Activated CD8-positive, alpha-beta T cell treated with anti-CD3 and anti-CD28 coated beads for 36 hours (primary cell): ENCODE measurements at regions not wholly inside any gene's neighbourhood (a gene's known extent, or its start where the extent isn't known, plus 50 kb on each side); places are given as distances from the start of the nearest gene placed in this dataset.

ENCODE experiments used
- ATAC-seq: fragments of 200-7000 bp; cut with Tn5 transposase; one replicate; pipeline ENCODE4 v1.10.0; 2021; ENCODE audit warnings: mild to moderate bottlenecking, moderate library complexity
- CTCF ChIA-PET: fragments of 350-600 bp; sonication (Branson Sonifier 250); formaldehyde crosslinking; loops from one replicate; lab custom pipeline; 2021; ENCODE audit warnings: antibody characterized with exemption; lab: Charles Lee
- POLR2A ChIA-PET: fragments of 350-600 bp; sonication (Branson Sonifier 250); formaldehyde crosslinking; loops from one replicate; lab custom pipeline; 2021; ENCODE audit warnings: antibody characterized with exemption; lab: Charles Lee
- DNase-seq: peaks from one replicate; pipeline ENCODE4 v3.0.0-alpha.2; 2020
- H3K27ac Mint-ChIP-seq: one replicate; pipeline ENCODE4 v1.8.0; 2021; ENCODE audit warnings: mild to moderate bottlenecking, mixed read lengths
- H3K27me3 Mint-ChIP-seq: one replicate; pipeline ENCODE4 v1.8.0; 2021; ENCODE audit warnings: mixed read lengths
- H3K36me3 Mint-ChIP-seq: one replicate; pipeline ENCODE4 v1.8.0; 2021; ENCODE audit warnings: low read depth, mixed read lengths
- H3K4me1 Mint-ChIP-seq: one replicate; pipeline ENCODE4 v1.8.0; 2021; ENCODE audit warnings: low read depth, mixed read lengths
- H3K4me3 Mint-ChIP-seq: one replicate; pipeline ENCODE4 v1.8.0; 2021; ENCODE audit warnings: mild to moderate bottlenecking, moderate library complexity, mixed read lengths
- H3K9me3 Mint-ChIP-seq: one replicate; pipeline ENCODE4 v1.8.0; 2021; ENCODE audit warnings: mixed read lengths
- intact Hi-C: fragments of 100-400 bp; cut with micrococcal nuclease; formaldehyde crosslinking; loops from one replicate; pipeline ENCODE4 v1.10.0; 2022
- TF ChIP-seq, protein P1 (sequence below): fragments of 200-600 bp; IDR thresholded peaks from one replicate; pipeline ENCODE4 v1.8.0; 2022; ENCODE audit warnings: antibody characterized with exemption, mild to moderate bottlenecking

DNA sequence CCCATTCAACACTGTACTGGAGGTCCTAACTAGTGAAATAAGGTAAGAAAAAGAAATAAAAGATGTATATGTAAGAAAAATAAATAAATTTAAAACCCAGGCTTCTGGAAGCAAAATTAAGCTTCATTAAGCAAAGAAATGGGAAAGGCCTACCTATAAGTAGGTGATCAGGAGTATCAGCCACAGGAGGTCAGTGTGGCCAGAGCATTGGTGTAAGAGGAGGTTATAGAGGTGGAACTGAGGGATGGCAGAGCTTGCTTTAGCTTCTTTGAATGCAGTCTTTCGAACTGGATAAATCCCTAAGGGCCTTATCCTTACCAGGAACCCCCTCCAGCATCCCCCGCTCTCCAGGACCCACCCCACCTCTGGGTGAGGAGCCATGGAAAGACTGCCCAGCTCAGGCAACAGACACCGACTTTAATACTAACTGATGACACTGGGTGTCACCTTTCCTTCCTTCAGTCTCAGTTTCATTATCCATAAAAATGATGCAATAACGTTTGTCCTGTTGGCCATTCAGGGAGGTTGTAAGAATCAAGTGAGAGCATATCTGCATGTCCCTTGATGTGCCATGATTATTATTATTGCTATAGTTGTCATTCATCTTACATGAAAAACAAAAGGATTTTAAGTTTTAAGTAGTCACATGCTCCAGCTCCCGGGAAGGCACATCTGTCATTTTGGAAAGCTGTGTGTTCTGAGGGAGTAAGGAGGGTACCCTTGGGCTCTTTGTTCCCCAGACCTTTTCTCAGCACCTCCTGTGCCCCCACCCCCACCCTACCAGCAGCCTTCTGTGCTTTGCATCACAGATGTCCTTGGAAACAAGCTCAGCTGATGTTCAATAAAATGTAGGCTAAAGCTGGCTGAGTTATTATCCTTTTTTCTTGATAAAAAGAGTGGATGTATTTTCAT lies 50.8 kb upstream of the CTNNA1 start:
- POLR2A ChIA-PET, result interaction anchor here (0.6 kb wide), 1 partner anchor 146 kb away, joined by 3 read pairs; no protein-coding TSS in a partner anchor
- no peak overlapping the region for H3K4me3 Mint-ChIP-seq
- no peaks in the 10 kb centered on the region for H3K4me1 Mint-ChIP-seq
- CTCF ChIA-PET, result no interaction called here
- TF ChIP-seq, protein P1, sequence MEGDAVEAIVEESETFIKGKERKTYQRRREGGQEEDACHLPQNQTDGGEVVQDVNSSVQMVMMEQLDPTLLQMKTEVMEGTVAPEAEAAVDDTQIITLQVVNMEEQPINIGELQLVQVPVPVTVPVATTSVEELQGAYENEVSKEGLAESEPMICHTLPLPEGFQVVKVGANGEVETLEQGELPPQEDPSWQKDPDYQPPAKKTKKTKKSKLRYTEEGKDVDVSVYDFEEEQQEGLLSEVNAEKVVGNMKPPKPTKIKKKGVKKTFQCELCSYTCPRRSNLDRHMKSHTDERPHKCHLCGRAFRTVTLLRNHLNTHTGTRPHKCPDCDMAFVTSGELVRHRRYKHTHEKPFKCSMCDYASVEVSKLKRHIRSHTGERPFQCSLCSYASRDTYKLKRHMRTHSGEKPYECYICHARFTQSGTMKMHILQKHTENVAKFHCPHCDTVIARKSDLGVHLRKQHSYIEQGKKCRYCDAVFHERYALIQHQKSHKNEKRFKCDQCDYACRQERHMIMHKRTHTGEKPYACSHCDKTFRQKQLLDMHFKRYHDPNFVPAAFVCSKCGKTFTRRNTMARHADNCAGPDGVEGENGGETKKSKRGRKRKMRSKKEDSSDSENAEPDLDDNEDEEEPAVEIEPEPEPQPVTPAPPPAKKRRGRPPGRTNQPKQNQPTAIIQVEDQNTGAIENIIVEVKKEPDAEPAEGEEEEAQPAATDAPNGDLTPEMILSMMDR, result no peak
- DNase-seq (no peak), ATAC-seq (no peak)
- H3K27me3 Mint-ChIP-seq, result peaks cover 44% of the 10 kb centered on the region
- H3K27ac Mint-ChIP-seq, result no peak overlapping the region
- H3K9me3 Mint-ChIP-seq, result no peaks in the 10 kb centered on the region
- no peaks in the 10 kb centered on the region for H3K36me3 Mint-ChIP-seq
- intact Hi-C loops, result no loop called here

DNA sequence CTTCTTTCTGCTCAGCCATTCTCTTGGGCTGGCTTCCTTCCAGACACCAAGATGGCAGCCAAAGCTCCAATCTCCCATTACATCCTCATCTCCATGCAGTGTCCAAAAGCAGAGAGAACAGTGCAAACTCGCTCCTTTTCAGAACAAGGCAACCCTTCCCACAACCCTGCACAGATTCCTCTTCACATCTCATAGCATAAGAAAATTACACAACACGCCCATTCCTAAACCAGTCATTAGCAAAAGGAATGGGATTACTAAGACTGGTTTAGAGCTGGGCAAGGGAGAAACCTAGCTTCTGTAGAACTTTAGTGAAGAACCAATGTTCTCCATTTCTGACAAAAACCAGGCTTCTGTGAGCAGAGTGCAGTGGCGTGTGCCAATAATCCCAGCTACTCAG lies 51.5 kb upstream of the CTNNA1 start:
- CTCF ChIA-PET, result no interaction called here
- ATAC-seq (no peak), DNase-seq (no peak)
- H3K4me3 Mint-ChIP-seq, result no peak overlapping the region
- no peaks in the 10 kb centered on the region for H3K9me3 Mint-ChIP-seq
- H3K4me1 Mint-ChIP-seq, result no peaks in the 10 kb centered on the region
- H3K36me3 Mint-ChIP-seq, result no peaks in the 10 kb centered on the region
- intact Hi-C loops, result no loop called here
- no peak overlapping the region for H3K27ac Mint-ChIP-seq
- peaks cover 42% of the 10 kb centered on the region for H3K27me3 Mint-ChIP-seq
- POLR2A ChIA-PET, result no interaction called here
- TF ChIP-seq, protein P1, result no peak

DNA sequence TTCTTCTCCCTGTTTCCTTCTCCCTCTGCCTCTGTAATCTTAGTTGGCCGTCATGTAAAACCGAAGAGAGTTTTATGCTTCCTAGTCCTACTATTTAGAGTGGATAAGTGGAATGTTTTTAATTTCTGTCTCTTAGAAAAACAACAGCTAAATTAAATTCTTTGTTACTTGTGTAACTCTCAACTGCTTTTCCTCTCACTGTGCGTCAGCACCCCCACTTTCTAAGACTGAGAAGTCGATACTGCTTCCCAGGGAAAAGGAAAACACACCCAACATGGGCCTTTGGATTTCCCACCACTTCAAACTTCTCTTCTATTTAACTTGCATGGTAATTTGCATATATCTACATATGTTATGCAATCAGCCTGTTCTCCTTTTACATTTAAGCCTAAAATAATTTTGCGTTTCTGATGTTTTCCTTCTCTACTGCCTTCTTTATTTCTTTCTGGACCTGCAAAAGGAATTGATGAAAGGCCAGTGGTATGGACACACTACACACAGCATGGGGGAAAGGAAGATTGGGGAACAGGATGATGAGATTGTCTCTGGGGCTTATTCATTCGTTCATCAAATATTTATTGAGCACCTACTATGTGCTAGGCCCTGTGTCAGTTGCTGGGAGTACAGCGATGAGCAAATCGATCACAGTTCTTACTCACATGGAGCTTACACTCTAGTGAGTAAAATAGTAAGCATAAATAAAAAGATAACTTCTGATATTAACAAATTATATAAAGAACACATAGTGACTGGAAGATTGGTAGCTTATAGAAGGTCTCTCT lies 52.5 kb upstream of the CTNNA1 start:
- Mint-ChIP-seq H3K36me3 (no peaks in the 10 kb centered on the region), H3K9me3 (no peaks in the 10 kb centered on the region), H3K4me3 (no peak overlapping the region), H3K27me3 (peaks cover 38% of the 10 kb centered on the region), H3K27ac (no peak overlapping the region), H3K4me1 (no peaks in the 10 kb centered on the region)
- DNase-seq (no peak), ATAC-seq (no peak)
- ChIA-PET POLR2A (no interaction called here), CTCF (no interaction called here)
- intact Hi-C loops, result no loop called here
- TF ChIP-seq, protein P1, result no peak

DNA sequence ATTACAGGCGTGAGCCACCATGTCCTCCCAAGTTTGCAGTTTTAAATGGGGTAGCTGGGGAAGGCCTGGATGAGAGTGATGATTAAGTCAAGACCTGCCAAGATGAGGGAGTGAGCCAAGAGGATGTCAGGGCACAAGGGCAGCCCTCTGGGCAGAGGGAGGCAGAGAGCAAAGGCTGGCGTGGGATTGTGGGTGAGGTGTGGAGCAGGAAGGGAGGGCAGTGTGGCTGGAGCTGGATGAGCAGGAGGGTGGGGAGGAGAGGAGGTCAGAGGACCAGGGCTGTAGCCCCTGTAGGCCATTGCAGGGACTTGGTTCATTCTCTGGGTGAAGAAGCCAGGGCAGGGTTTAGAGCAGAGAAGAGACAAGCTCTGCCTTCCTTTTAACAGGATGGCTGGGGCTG lies 53.7 kb upstream of the CTNNA1 start:
- POLR2A ChIA-PET, result no interaction called here
- Mint-ChIP-seq H3K4me1 (no peaks in the 10 kb centered on the region), H3K4me3 (no peak overlapping the region), H3K27me3 (peaks cover 35% of the 10 kb centered on the region), H3K9me3 (no peaks in the 10 kb centered on the region), H3K27ac (no peak overlapping the region), H3K36me3 (no peaks in the 10 kb centered on the region)
- CTCF ChIA-PET, result interaction anchor here (0.8 kb wide), 1 partner anchor 26 kb away, joined by 3 read pairs; no protein-coding TSS in a partner anchor
- TF ChIP-seq, protein P1, result no peak
- intact Hi-C loops, result no loop called here
- ATAC-seq (no peak), DNase-seq (no peak)
